ENCODE measurements at regions not wholly inside any gene's neighbourhood (a gene's known extent, or its start where the extent isn't known, plus 50 kb on each side); places are given as distances from the start of the nearest gene placed in this dataset.
A peak's percentile ranks its signal among the peaks of the same experiment; 100 is the strongest.

DNA sequence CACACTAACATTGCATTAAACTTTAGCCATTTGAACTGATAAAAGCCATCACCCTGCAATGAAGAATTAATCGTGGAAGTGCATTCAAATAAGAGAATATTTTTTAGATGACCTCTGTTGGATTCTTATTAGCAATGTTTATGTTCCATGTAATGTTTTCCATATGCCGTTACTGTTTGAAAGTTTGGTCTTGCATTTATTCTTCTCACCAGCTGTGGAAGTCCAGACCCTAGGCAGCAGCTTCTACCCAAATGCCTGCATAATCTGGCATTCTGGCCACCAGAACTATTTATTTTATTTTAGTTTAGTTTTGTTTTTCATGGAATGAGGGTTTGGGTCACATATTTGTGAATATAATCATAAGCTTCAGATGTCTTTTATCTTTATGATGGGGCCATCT, 140.4 kb downstream of the SAMD5 start:
- Histone ChIP-seq H3K4me1 (ENCODE audit: control insufficient read depth in 1 of 2, insufficient read depth in 2 of 2, low read length in 2 of 2) (no peaks in the 10 kb centered on the region), H3K4me3 (replicated peaks in 1 of 3; ENCODE audit: low read depth in 2 of 3, low read length in 3 of 3) (no peak overlapping the region), H3K4me2 (replicated peaks; ENCODE audit: extremely low read depth, low read length, poor library complexity, severe bottlenecking) (no peak overlapping the region), H3K9ac (ENCODE audit: insufficient read depth, low read length, poor library complexity, severe bottlenecking) (no peak overlapping the region), H3K79me2 (ENCODE audit: insufficient read depth, low read length) (no peaks in the 10 kb centered on the region), H3K27ac (ENCODE audit: low read depth in 1 of 2, low read length in 2 of 2) (no peak overlapping the region), H3K9me3 (replicated peaks in 1 of 2; ENCODE audit: control insufficient read depth in 1 of 2, insufficient read depth in 1 of 2, low read length in 2 of 2) (no peaks in the 10 kb centered on the region), H4K20me1 (ENCODE audit: insufficient read depth, low read length) (no peaks in the 10 kb centered on the region), H3K27me3 (ENCODE audit: control insufficient read depth in 2 of 2, insufficient read depth in 2 of 2, low read length in 2 of 2) (no peaks in the 10 kb centered on the region), H2AFZ (ENCODE audit: insufficient read depth, low read depth, low read length, poor library complexity, severe bottlenecking) (no peak overlapping the region), H3K36me3 (replicated peaks in 1 of 2; ENCODE audit: control insufficient read depth in 1 of 2, insufficient read depth in 2 of 2, low read length in 2 of 2) (no peaks in the 10 kb centered on the region)
- Mint-ChIP-seq H3K27me3 (ENCODE audit: low read depth in 3 of 3) (peaks cover 0 to 3% (median 0%) of the 10 kb centered on the region in 3 donors), H3K27ac (peak overlapping the region in 1 of 7 donors; percentile 50), H3K4me3 (no peak overlapping the region), H3K9me3 (peaks cover 0 to 6% (median 0%) of the 10 kb centered on the region in 7 donors), H3K36me3 (no peaks in the 10 kb centered on the region), H3K4me1 (no peaks in the 10 kb centered on the region)
- no peak for DNase-seq
- no CpG with 5 or more reads among the region's 2 CpGs for WGBS (ENCODE audit: insufficient coverage)
- intact Hi-C loops (cut with micrococcal nuclease) = no loop called here
- TF ChIP-seq, protein P1, sequence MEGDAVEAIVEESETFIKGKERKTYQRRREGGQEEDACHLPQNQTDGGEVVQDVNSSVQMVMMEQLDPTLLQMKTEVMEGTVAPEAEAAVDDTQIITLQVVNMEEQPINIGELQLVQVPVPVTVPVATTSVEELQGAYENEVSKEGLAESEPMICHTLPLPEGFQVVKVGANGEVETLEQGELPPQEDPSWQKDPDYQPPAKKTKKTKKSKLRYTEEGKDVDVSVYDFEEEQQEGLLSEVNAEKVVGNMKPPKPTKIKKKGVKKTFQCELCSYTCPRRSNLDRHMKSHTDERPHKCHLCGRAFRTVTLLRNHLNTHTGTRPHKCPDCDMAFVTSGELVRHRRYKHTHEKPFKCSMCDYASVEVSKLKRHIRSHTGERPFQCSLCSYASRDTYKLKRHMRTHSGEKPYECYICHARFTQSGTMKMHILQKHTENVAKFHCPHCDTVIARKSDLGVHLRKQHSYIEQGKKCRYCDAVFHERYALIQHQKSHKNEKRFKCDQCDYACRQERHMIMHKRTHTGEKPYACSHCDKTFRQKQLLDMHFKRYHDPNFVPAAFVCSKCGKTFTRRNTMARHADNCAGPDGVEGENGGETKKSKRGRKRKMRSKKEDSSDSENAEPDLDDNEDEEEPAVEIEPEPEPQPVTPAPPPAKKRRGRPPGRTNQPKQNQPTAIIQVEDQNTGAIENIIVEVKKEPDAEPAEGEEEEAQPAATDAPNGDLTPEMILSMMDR (IDR thresholded peaks at IDR 0.05) = no peak

DNA sequence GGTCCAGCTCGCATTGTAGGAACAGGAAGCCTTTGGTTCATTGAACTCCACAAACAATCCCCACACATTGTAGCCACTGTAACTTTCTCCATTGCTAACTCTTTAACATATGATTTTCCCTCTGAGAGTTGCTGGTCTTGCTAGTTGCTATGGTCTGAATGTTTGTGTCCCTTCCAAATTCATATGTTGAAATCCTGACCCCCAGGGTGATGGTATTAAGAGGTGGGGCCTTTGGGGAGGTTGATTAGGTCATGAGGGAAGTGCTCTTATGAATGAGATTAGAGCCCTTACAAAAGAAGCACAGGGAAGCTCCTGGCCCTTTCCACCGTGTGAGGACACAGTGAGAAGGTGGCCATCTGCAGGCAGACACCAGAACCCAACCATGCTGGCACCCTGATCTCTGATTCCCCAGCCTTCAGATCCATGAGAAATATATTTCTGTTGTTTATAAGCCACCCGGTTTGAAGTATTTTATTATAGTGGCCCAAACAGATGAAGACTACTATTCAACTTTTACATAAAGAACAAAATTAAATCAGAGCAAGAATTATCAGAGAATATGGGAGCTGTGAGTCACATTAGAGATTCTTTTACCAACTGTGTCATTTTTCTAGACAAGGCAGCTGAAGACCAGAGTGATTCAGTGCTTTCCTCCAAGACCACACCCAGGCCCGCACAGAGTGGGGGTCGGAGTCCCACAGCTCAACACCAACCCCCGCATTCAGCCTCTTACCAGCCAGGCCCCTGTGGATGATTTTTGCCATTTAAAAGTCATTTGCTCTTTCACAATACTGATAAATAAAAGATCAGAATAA, 143.0 kb downstream of the SAMD5 start:
- Histone ChIP-seq H3K4me3 (replicated peaks in 1 of 3; ENCODE audit: low read depth in 2 of 3, low read length in 3 of 3) (no peak overlapping the region), H3K9ac (ENCODE audit: insufficient read depth, low read length, poor library complexity, severe bottlenecking) (no peak overlapping the region), H3K27ac (ENCODE audit: low read depth in 1 of 2, low read length in 2 of 2) (no peak overlapping the region), H4K20me1 (ENCODE audit: insufficient read depth, low read length) (no peaks in the 10 kb centered on the region), H3K27me3 (ENCODE audit: control insufficient read depth in 2 of 2, insufficient read depth in 2 of 2, low read length in 2 of 2) (no peaks in the 10 kb centered on the region), H3K4me2 (replicated peaks; ENCODE audit: extremely low read depth, low read length, poor library complexity, severe bottlenecking) (no peak overlapping the region), H3K79me2 (ENCODE audit: insufficient read depth, low read length) (no peaks in the 10 kb centered on the region), H2AFZ (ENCODE audit: insufficient read depth, low read depth, low read length, poor library complexity, severe bottlenecking) (no peak overlapping the region), H3K4me1 (ENCODE audit: control insufficient read depth in 1 of 2, insufficient read depth in 2 of 2, low read length in 2 of 2) (no peaks in the 10 kb centered on the region), H3K9me3 (replicated peaks in 1 of 2; ENCODE audit: control insufficient read depth in 1 of 2, insufficient read depth in 1 of 2, low read length in 2 of 2) (no peaks in the 10 kb centered on the region), H3K36me3 (replicated peaks in 1 of 2; ENCODE audit: control insufficient read depth in 1 of 2, insufficient read depth in 2 of 2, low read length in 2 of 2) (no peaks in the 10 kb centered on the region)
- no peak overlapping the region for H3K27ac Mint-ChIP-seq
- peaks cover 0 to 6% (median 2%) of the 10 kb centered on the region in 7 donors for H3K9me3 Mint-ChIP-seq
- H3K4me3 Mint-ChIP-seq = no peak overlapping the region
- peaks cover 0 to 3% (median 0%) of the 10 kb centered on the region in 3 donors for H3K27me3 Mint-ChIP-seq (ENCODE audit: low read depth in 3 of 3)
- intact Hi-C loops (cut with micrococcal nuclease) = no loop called here
- 33% methylated on average over 1 of the region's 6 CpGs for WGBS (ENCODE audit: insufficient coverage)
- TF ChIP-seq, protein P1 (IDR thresholded peaks at IDR 0.05) = no peak
- no peak for DNase-seq
- H3K36me3 Mint-ChIP-seq = no peaks in the 10 kb centered on the region
- H3K4me1 Mint-ChIP-seq = no peaks in the 10 kb centered on the region
